Neuronal stem cell (in vitro differentiated cells): ENCODE measurements at regions not wholly inside any gene's neighbourhood (a gene's known extent, or its start where the extent isn't known, plus 50 kb on each side); places are given as distances from the start of the nearest gene placed in this dataset.
A peak's percentile ranks its signal among the peaks of the same experiment; 100 is the strongest.

ENCODE experiments used
- DNase-seq: peaks from one replicate; pipeline ENCODE4 v3.0.0-alpha.2; 2013; ENCODE audit warnings: low spot score
- H2AFZ ChIP-seq: one replicate; pipeline ENCODE4 v1.6.1; 2013; ENCODE audit warnings: mild to moderate bottlenecking, low read length, inconsistent platforms
- H2AK5ac ChIP-seq: 2 replicates; pipeline ENCODE4 v1.6.1; 2013; ENCODE audit warnings: low read depth, mild to moderate bottlenecking, inconsistent platforms, low read length, moderate library complexity, mixed read lengths
- H2BK120ac ChIP-seq: 2 replicates; pipeline ENCODE4 v1.6.1; 2013; ENCODE audit warnings: low read depth, mild to moderate bottlenecking, inconsistent platforms, low read length, moderate library complexity, mixed read lengths
- H2BK12ac ChIP-seq: one replicate; pipeline ENCODE4 v1.6.1; 2013; ENCODE audit warnings: low read length, inconsistent platforms
- H2BK15ac ChIP-seq: 2 replicates; pipeline ENCODE4 v1.6.1; 2013; ENCODE audit warnings: mild to moderate bottlenecking, low read length, inconsistent platforms, mixed read lengths
- H2BK5ac ChIP-seq: one replicate; pipeline ENCODE4 v1.6.1; 2013; ENCODE audit warnings: inconsistent platforms, mild to moderate bottlenecking, low read length, moderate library complexity
- H3K14ac ChIP-seq: one replicate; pipeline ENCODE4 v1.6.1; 2013; ENCODE audit warnings: low read length, inconsistent platforms
- H3K18ac ChIP-seq: 2 replicates; pipeline ENCODE4 v1.6.1; 2013; ENCODE audit warnings: low read length, inconsistent platforms
- H3K23ac ChIP-seq: 2 replicates; pipeline ENCODE4 v1.6.1; 2013; ENCODE audit warnings: low read depth, mild to moderate bottlenecking, mixed read lengths, low read length, inconsistent platforms; ENCODE audit not compliant: poor library complexity
- H3K27ac ChIP-seq: replicated peaks from 3 replicates; pipeline ENCODE4 v1.5.1; 2013; ENCODE audit warnings: low read length, inconsistent platforms
- H3K27me3 ChIP-seq, 3 experiments: 2 replicates each; pipeline ENCODE4 v1.6.1; 2013; ENCODE audit warnings: low read length in 3 of 3, mild to moderate bottlenecking in 2 of 3, inconsistent platforms in 1 of 3, low read depth in 1 of 3, mixed read lengths in 1 of 3, moderate library complexity in 1 of 3; ENCODE audit not compliant: control insufficient read depth in 3 of 3, insufficient read depth in 3 of 3
- H3K36me3 ChIP-seq, 2 donors: replicated peaks in 1 of 2; 2 replicates each; pipeline ENCODE4 v1.6.1; 2013; ENCODE audit warnings: low read length in 2 of 2; ENCODE audit not compliant: control insufficient read depth in 2 of 2, insufficient read depth in 2 of 2
- H3K4ac ChIP-seq: 2 replicates; pipeline ENCODE4 v1.6.1; 2013; ENCODE audit warnings: inconsistent platforms, mild to moderate bottlenecking, low read length, moderate library complexity
- H3K4me1 ChIP-seq, 2 donors: 1 replicate in 1 of 2; 2 replicates in 1 of 2; pipeline ENCODE4 v1.6.1; 2013; ENCODE audit warnings: low read length in 2 of 2, low read depth in 1 of 2; ENCODE audit not compliant: control insufficient read depth in 2 of 2, insufficient read depth in 1 of 2
- H3K4me2 ChIP-seq: one replicate; pipeline ENCODE4 v1.6.1; 2013; ENCODE audit warnings: mild to moderate bottlenecking, low read length, inconsistent platforms; ENCODE audit not compliant: insufficient read depth, poor library complexity, severe bottlenecking
- H3K4me3 ChIP-seq, 2 donors: 2 replicates each; pipeline ENCODE4 v1.5.1; 2013; ENCODE audit warnings: low read length in 2 of 2, mild to moderate bottlenecking in 2 of 2, inconsistent platforms in 1 of 2, moderate library complexity in 1 of 2
- H3K79me1 ChIP-seq: one replicate; pipeline ENCODE4 v1.6.1; 2013; ENCODE audit warnings: low read depth, mild to moderate bottlenecking, inconsistent platforms, low read length, moderate library complexity
- H3K9ac ChIP-seq: one replicate; pipeline ENCODE4 v1.6.1; 2013; ENCODE audit warnings: mild to moderate bottlenecking, low read depth, low read length, inconsistent platforms; ENCODE audit not compliant: poor library complexity
- H3K9me3 ChIP-seq, 2 donors: replicated peaks in 1 of 2; 2 replicates each; pipeline versions ENCODE3 to v1.6.1; 2013; ENCODE audit warnings: low read length in 2 of 2, mild to moderate bottlenecking in 2 of 2, inconsistent platforms in 1 of 2, low read depth in 1 of 2, mixed read lengths in 1 of 2, moderate library complexity in 1 of 2; ENCODE audit not compliant: control insufficient read depth in 2 of 2, insufficient read depth in 1 of 2
- H4K8ac ChIP-seq: one replicate; pipeline ENCODE4 v1.6.1; 2013; ENCODE audit warnings: low read depth, mild to moderate bottlenecking, inconsistent platforms, low read length, moderate library complexity
- H4K91ac ChIP-seq: one replicate; pipeline ENCODE4 v1.6.1; 2013; ENCODE audit warnings: low read length, low read depth, mild to moderate bottlenecking, inconsistent platforms; ENCODE audit not compliant: poor library complexity
- WGBS, 2 donors: extraction: QIAGEN DNeasy Blood & Tissue Kit; methylation state at CpG; one replicate each; pipeline ENCODE4 v1.1.7; 2013; ENCODE audit warnings: missing lambda C conversion rate in 2 of 2, mixed read lengths in 1 of 2; ENCODE audit not compliant: insufficient read length in 2 of 2, insufficient replicate concordance in 1 of 2; ENCODE audit errors: extremely low coverage in 2 of 2; 5-methylcytosine and 5-hydroxymethylcytosine counted together

DNA sequence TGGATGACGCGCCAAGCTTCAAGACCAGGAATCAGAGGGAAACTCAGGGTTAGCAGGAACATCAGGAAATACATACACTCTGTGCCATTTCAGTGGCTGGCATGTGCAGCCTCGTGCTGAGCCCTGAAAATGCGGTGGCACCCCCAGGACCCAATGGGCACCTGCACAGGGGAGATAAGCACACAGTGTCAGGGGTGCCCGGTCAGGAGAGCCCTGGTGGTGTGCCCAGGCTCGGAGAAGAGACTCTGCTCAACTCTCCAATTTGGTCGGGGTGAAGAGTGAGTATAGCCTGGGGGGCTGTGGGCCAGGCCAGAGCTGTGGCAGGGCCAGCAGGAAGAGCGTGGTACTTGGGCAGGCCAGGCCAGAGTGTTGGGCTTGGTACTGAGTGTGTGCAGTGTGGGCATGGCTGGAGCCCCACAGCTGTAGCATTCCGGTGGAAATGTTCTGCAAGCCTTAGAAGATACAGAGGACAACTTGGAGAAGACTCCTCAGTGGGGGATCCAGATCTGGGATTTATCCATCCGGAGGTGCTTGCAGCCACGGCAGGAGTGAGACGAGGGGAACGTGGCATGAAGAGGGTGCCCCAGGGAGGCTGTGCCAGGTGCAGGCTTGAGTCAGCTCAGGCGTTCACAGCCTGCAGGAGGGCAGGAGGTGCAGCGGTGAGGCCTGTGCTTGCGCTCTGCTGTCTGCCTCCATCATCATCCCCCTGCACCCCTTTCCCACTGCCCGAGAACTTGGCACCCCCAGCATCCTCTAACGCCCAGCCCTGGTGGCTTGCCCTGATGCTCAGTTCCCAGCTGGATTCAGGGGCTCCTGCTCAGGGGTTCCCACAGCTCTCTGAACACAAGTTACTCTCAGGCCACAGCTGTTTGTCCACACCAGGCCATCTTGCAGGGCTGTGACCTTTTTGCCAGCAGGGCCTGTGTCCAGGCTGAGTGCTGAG, 451.7 kb upstream of the HS6ST1 start:
- H2AK5ac ChIP-seq = peak overlapping the region; percentile 78
- no peak overlapping the region for H3K4me2 ChIP-seq
- H3K4ac ChIP-seq = no peak overlapping the region
- DNase-seq = no peak
- H3K18ac ChIP-seq = peak overlapping the region; percentile 60
- H3K14ac ChIP-seq = peak overlapping the region; percentile 42
- peak overlapping the region; percentile 48 for H2BK5ac ChIP-seq
- no peaks in the 10 kb centered on the region for H3K9me3 ChIP-seq
- H3K27ac ChIP-seq = no peak overlapping the region
- H4K91ac ChIP-seq = no peak overlapping the region
- WGBS, 2 donors = no CpG with 5 or more reads among the region's 18 CpGs
- no peak overlapping the region for H4K8ac ChIP-seq
- H2BK15ac ChIP-seq = peak overlapping the region; percentile 62
- H3K4me1 ChIP-seq = peaks cover 0 to 5% of the 10 kb centered on the region in 2 donors
- H2BK12ac ChIP-seq = no peak overlapping the region
- peak overlapping the region; percentile 3 for H2BK120ac ChIP-seq
- H2AFZ ChIP-seq = peak overlapping the region; percentile 37
- no peaks in the 10 kb centered on the region for H3K79me1 ChIP-seq
- H3K4me3 ChIP-seq = no peak overlapping the region
- no peak overlapping the region for H3K23ac ChIP-seq
- no peak overlapping the region for H3K9ac ChIP-seq
- H3K27me3 ChIP-seq = peaks cover 0 to 14% (median 0%) of the 10 kb centered on the region in 3 experiments
- H3K36me3 ChIP-seq = no peaks in the 10 kb centered on the region

DNA sequence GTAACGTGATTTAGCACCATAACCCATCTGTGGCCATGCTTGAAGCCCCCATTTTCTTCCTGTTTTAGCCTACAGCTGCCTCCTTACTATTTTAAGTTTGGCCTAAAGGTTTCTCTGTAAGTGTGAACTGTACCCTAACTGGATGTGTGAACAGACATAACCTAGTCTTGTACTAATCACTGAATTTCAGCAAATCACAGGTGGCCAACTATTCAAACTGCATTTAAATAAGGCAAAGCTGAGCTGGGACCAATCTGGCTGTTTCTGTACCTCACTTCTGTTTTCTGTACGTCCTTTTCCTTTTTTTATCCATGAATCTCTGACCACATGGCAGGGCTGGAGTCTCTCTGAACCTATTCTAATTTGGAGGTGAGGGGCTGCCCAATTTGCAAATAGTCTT, 452.7 kb upstream of the HS6ST1 start:
- peaks cover 0 to 19% (median 0%) of the 10 kb centered on the region in 3 experiments for H3K27me3 ChIP-seq

DNA sequence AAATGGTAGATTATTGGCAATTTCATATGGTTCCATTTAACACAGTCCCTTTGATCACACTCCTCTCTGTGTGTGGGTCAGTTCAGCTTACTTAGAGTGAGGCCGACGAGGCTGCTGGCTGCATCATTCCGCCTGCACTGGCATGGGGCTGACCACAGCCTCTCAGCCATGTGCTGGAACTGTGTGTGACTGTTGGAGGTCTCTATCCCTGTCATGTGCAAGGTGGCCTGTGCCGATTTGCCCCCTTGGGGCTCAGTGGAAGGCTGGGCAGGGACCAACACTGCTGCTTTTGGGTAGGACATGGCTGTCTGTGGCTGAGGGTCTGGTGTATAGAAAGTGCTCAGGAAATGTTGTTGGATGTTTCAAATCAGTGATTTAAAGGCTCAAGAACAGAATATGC, 454.0 kb upstream of the HS6ST1 start:
- no peak overlapping the region for H2BK15ac ChIP-seq
- no CpG with 5 or more reads among the region's 4 CpGs for WGBS, 2 donors
- no peak for DNase-seq

More for the DNA sequence above, 452.7 kb upstream of the HS6ST1 start:
- H2AK5ac ChIP-seq = no peak overlapping the region
- no peak overlapping the region for H3K9ac ChIP-seq
- no peak overlapping the region for H2BK5ac ChIP-seq
- WGBS, 2 donors = no CpG with 5 or more reads among the region's 2 CpGs
- H2AFZ ChIP-seq = peak overlapping the region; percentile 23
- DNase-seq = no peak
- H2BK12ac ChIP-seq = no peak overlapping the region
- no peak overlapping the region for H2BK15ac ChIP-seq
- H3K18ac ChIP-seq = no peak overlapping the region
- no peak overlapping the region for H4K91ac ChIP-seq
- H4K8ac ChIP-seq = no peak overlapping the region
- no peak overlapping the region for H3K4me2 ChIP-seq
- no peak overlapping the region for H2BK120ac ChIP-seq
- H3K14ac ChIP-seq = no peak overlapping the region
- H3K4me1 ChIP-seq = peaks cover 0 to 2% of the 10 kb centered on the region in 2 donors
- H3K9me3 ChIP-seq = no peaks in the 10 kb centered on the region
- no peaks in the 10 kb centered on the region for H3K36me3 ChIP-seq
- no peak overlapping the region for H3K27ac ChIP-seq
- no peak overlapping the region for H3K23ac ChIP-seq
- no peak overlapping the region for H3K4ac ChIP-seq
- H3K4me3 ChIP-seq = no peak overlapping the region
- H3K79me1 ChIP-seq = no peaks in the 10 kb centered on the region

DNA sequence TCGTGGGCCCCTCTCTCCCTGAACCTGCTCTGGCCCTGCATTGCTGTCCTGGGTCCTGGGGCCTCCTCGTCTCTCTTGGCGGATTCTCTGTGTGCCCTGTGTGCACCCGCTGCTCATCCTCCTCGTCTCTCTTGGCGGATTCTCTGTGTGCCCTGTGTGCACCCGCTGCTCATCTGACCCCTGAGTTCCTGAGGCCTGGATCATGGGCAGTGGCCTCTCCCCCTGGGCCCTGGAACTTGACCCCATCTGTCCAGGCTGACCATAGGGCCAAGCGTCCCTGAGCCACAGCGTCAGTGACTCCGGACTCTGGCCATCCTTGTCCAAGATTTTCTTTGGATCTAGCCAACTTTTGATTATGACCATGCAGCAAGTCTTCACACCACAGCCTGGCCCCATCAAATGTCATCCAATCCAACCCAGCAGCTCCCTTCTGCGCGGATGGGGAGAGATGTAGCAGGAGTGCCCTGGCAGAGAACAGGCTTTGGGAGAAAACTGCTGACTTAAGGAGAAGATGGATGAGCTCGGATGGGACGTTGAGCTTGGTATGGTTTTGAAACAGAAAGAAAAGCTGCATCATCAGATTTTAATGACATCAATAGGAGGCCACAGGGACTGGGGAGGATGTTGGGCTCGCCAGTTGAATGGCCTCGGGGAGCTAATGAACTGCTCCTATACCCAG, 455.1 kb upstream of the HS6ST1 start:
- Histone ChIP-seq H3K4me1 (peaks cover 3 to 4% of the 10 kb centered on the region in 2 donors), H2BK12ac (no peak overlapping the region), H3K27me3 (peaks cover 0 to 24% (median 0%) of the 10 kb centered on the region in 3 experiments), H3K9me3 (no peaks in the 10 kb centered on the region), H3K4ac (no peak overlapping the region), H3K4me3 (no peak overlapping the region), H2BK15ac (no peak overlapping the region), H3K14ac (no peak overlapping the region), H2BK5ac (no peak overlapping the region), H3K27ac (no peak overlapping the region), H3K4me2 (no peak overlapping the region), H3K9ac (no peak overlapping the region), H2BK120ac (no peak overlapping the region), H2AFZ (no peak overlapping the region), H4K91ac (no peak overlapping the region), H3K23ac (no peak overlapping the region), H2AK5ac (no peak overlapping the region), H3K79me1 (no peaks in the 10 kb centered on the region), H3K36me3 (no peaks in the 10 kb centered on the region), H4K8ac (no peak overlapping the region), H3K18ac (no peak overlapping the region)
- no CpG with 5 or more reads among the region's 16 CpGs for WGBS, 2 donors
- no peak for DNase-seq

More for the DNA sequence above, 454.0 kb upstream of the HS6ST1 start:
- H3K23ac ChIP-seq = no peak overlapping the region
- no peak overlapping the region for H2BK12ac ChIP-seq
- H3K79me1 ChIP-seq = no peaks in the 10 kb centered on the region
- no peak overlapping the region for H3K4me2 ChIP-seq
- H2AK5ac ChIP-seq = no peak overlapping the region
- no peak overlapping the region for H3K9ac ChIP-seq
- H3K4me3 ChIP-seq = no peak overlapping the region
- peaks cover 0 to 24% (median 0%) of the 10 kb centered on the region in 3 experiments for H3K27me3 ChIP-seq
- no peak overlapping the region for H3K4ac ChIP-seq
- H3K27ac ChIP-seq = no peak overlapping the region
- H2BK5ac ChIP-seq = no peak overlapping the region
- no peak overlapping the region for H4K8ac ChIP-seq
- H3K36me3 ChIP-seq = no peaks in the 10 kb centered on the region
- peak overlapping the region; percentile 12 for H3K18ac ChIP-seq
- H2AFZ ChIP-seq = peak overlapping the region; percentile 13
- no peak overlapping the region for H2BK120ac ChIP-seq
- H3K14ac ChIP-seq = no peak overlapping the region
- H4K91ac ChIP-seq = no peak overlapping the region
- no peaks in the 10 kb centered on the region for H3K9me3 ChIP-seq
- H3K4me1 ChIP-seq = peaks cover 3% of the 10 kb centered on the region in 2 donors
